ENCODE measurements at regions not wholly inside any gene's neighbourhood (a gene's known extent, or its start where the extent isn't known, plus 50 kb on each side); places are given as distances from the start of the nearest gene placed in this dataset.

DNA sequence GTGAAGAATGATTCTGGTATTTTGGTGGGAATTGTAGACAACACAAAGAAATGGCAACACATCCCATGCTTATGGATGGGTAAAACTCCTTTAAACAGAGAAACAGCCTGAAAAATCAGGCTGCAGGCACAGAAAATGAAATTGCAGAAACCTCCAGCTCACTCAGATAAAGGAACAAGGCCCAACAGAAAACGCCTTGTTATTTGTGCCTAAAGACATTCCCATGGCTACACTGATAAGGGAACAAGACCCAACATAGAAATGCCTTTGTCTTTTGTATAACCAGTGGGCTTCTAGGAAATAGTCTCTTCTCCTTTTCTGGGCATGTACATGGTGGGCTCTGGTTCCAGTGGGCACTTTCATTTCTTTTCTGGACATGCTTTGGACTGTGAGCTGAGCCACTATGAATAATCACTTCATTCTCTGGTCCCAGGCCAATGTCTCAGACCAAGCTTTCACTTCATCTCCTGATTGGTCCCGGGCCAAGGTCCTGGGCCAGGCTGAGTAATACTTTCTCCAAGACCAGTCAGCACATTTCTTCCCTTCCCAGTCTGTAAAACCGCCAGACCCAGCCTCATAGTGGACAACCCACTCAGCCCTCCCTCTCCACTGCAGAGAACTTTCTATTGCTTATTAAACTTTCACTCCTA lies 160.5 kb downstream of the TBX22 start:
- no peak overlapping the region for H3K4me3 ChIP-seq (ENCODE audit: control insufficient read depth, low read depth, low read length)
- no peak for DNase-seq (ENCODE audit: low read depth)
- TF ChIP-seq, protein P1, sequence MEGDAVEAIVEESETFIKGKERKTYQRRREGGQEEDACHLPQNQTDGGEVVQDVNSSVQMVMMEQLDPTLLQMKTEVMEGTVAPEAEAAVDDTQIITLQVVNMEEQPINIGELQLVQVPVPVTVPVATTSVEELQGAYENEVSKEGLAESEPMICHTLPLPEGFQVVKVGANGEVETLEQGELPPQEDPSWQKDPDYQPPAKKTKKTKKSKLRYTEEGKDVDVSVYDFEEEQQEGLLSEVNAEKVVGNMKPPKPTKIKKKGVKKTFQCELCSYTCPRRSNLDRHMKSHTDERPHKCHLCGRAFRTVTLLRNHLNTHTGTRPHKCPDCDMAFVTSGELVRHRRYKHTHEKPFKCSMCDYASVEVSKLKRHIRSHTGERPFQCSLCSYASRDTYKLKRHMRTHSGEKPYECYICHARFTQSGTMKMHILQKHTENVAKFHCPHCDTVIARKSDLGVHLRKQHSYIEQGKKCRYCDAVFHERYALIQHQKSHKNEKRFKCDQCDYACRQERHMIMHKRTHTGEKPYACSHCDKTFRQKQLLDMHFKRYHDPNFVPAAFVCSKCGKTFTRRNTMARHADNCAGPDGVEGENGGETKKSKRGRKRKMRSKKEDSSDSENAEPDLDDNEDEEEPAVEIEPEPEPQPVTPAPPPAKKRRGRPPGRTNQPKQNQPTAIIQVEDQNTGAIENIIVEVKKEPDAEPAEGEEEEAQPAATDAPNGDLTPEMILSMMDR (IDR thresholded peaks at IDR 0.05; ENCODE audit: control insufficient read depth, insufficient read depth, low read depth, low read length, missing control alignments) = no peak

- no peak for DNase-seq (ENCODE audit: low read depth)
- TF ChIP-seq, protein P1 (IDR thresholded peaks at IDR 0.05; ENCODE audit: control insufficient read depth, insufficient read depth, low read depth, low read length, missing control alignments) = no peak
- no peak overlapping the region for H3K4me3 ChIP-seq (ENCODE audit: control insufficient read depth, low read depth, low read length)
Observed at GRCh38 chrX:80181079-80181478, 166.5 kb downstream of the TBX22 start.

GRCh38 chrX:80184854-80185253 lies 170.3 kb downstream of the TBX22 start:
- no peak overlapping the region for H3K4me3 ChIP-seq (ENCODE audit: control insufficient read depth, low read depth, low read length)
- no peak for DNase-seq (ENCODE audit: low read depth)
- TF ChIP-seq, protein P1 (IDR thresholded peaks at IDR 0.05; ENCODE audit: control insufficient read depth, insufficient read depth, low read depth, low read length, missing control alignments) = no peak

DNA sequence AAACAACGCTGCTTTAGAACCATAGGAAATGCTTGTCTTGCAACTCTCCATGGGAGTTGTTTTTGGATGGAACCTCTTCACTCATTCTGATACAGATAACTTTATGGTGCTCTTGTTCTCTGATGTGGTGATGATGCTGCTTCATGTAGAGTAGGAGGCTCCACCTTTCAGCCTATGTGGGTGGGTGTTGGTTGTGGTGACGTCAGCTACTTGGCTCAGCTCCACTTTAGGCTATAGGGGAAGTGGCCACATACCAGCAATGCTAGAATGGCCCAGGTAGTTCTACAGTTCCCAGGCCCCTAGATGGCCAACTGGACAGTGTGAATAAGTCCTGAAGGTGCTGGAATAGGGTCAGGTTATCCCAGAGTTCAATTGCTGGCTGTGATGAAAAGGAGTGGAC lies 192.1 kb downstream of the TBX22 start:
- no peak overlapping the region for H3K4me3 ChIP-seq (ENCODE audit: control insufficient read depth, low read depth, low read length)
- TF ChIP-seq, protein P1 (IDR thresholded peaks at IDR 0.05; ENCODE audit: control insufficient read depth, insufficient read depth, low read depth, low read length, missing control alignments) = no peak

GRCh38 chrX:80207327-80207726 lies 192.8 kb downstream of the TBX22 start:
- TF ChIP-seq, protein P1 (IDR thresholded peaks at IDR 0.05; ENCODE audit: control insufficient read depth, insufficient read depth, low read depth, low read length, missing control alignments) = no peak
- no peak for DNase-seq (ENCODE audit: low read depth)
- H3K4me3 ChIP-seq (ENCODE audit: control insufficient read depth, low read depth, low read length) = no peak overlapping the region

More for the DNA sequence above, 192.1 kb downstream of the TBX22 start:
- no peak for DNase-seq (ENCODE audit: low read depth)

GRCh38 chrX:80216086-80216485 lies 201.5 kb downstream of the TBX22 start:
- DNase-seq (ENCODE audit: low read depth) = no peak
- TF ChIP-seq, protein P1 (IDR thresholded peaks at IDR 0.05; ENCODE audit: control insufficient read depth, insufficient read depth, low read depth, low read length, missing control alignments) = no peak
- no peak overlapping the region for H3K4me3 ChIP-seq (ENCODE audit: control insufficient read depth, low read depth, low read length)
